ENCODE measurements at regions not wholly inside any gene's neighbourhood (a gene's known extent, or its start where the extent isn't known, plus 50 kb on each side); places are given as distances from the start of the nearest gene placed in this dataset.
"Not testable (repeated sequence)": the region's sequence is repeated elsewhere in the genome, so short reads cannot be mapped to it uniquely, and the experiment has no call there.

DNA sequence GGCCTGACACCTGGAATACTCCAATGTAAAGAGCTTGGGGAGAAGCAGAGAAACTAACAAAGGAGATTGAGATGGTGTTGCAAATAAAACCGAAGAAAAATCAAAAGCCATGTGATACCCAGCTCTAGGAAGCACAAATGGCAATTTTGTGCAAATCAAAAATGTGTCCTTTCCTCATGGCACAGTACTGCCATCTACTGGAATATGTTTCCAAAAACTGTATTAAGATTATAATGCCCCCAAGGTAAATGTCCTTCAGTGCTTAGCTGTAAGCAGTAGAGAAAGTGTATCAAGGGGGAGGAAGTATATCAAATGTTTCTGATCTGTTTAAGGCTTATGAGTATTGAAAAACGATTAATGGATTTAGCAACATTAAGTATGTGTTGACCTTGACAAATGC lies 620.3 kb downstream of the ZWINT start:
- peak; percentile 25 to 29 for DNase-seq

DNA sequence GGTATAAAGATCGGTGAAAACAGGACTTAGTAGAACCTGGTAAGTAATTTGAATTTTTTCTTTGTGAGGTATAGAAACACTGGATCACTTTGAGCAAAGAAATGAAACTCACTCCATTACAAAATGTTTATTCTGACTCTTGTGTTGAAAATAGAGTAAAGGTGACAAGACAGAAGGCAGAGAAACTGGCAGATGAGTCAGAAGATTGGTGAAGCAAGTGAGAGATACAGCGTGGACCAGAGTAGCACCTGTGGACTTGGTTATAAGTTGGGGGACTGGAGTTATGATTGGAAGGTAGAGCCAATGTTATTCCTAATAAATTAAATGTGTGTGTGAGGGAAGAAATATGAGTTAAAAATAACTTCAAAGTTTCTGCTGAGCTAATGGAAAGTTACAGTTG lies 620.9 kb downstream of the ZWINT start:
- DNase-seq: no peak

GRCh38 chr10:55734112-55734511 lies 626.9 kb downstream of the ZWINT start:
- peak; percentile 89 to 92 for DNase-seq

DNA sequence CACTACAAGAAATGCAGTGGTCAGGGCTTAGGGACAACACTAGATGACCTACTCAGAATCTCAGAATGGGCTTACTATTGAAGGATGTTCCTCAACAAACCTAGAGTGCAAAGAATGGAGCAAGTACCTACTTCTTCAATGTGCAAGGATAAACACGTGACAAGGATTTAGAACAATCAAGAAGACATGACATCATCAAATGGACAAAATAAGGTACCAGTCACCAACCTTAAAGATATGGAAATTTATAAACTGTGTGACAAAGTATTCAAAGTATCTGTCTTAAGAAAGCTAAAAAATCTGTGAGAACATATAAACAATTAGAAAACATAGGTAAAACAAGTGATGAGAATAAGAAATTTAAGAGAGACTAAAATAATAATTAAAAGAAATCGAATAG lies 656.1 kb downstream of the ZWINT start:
- DNase-seq: no peak

GRCh38 chr10:55668326-55668922 lies 692.6 kb downstream of the ZWINT start:
- peak; percentile 67 to 77 for DNase-seq

GRCh38 chr10:55653531-55653930 lies 707.5 kb downstream of the ZWINT start:
- peak; percentile 89 to 93 for DNase-seq

DNA sequence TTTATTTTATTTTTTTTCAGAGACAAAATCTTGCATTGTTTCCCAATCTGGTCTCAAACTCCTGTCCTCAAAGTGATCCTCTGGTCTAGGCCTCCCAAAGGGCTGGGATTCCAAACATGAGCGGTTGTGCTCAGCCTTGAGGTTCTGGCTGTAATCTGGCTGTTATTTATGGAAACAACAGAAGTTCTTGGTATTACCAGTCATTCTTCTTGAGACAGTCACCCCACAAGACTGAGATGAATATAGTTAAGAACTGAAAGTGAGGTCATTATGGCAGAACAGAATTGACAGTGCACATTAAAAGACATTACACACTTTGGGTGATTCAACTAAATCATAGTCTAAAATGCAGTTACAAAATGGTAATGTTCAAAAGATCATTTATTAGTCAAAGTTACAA lies 719.5 kb downstream of the ZWINT start:
- no peak for DNase-seq

DNA sequence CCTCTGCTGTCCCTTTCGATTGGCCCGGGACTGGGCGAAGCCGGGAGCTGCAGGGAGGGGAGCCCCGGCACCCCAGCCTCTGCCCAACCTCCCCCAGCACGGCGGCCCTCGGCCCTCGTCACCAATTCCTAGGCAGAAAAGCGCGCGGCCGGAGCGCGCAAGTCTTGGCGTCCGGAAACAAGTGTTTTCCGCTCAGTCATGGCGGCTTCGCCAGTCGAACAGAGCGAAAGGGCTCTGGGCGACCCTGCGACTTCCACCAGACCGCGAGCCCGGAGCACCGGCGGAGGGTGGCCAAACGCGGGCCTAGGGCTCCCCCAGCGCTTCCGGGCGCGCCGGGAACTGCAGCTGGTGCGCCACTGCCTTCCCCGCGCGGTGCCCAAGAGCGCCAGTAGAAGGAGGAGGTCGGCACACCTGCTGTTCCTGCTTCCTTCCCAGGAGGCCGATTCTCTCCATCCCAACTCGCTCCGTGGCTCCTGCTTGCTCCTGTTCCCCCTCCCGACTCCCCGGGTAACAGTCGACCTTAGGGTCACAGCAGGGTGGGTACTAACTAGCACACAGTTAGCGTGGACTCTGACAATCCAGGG lies 729.9 kb downstream of the ZWINT start:
- DNase-seq: peak; percentile 49 to 64

DNA sequence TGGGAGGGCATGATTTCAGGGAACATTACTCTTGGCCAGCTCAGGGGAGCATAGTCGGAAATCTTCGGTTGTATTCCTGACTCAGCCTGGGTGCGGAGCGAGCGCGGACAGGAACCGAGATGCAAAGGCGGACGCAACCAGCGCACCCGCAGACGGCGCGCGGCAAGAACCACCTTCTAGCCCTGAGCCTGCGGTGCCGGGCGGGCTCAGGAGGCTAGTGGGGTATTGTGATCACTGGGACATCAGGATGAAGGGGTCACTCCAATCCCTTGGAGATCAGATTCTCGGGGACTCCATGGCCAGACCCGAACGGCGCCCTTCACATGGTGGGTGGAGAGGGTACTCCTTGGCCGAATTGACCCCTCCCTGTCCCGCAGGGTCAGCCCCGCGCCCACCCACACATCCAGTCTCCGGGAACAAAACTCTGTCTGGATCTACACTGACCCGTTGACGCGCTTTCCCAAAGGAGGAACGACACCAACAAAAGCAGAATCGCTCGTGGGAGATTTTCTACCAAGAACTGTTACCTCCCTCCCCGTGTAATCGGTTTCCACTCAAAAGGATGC lies 730.5 kb downstream of the ZWINT start:
- no peak for DNase-seq

DNA sequence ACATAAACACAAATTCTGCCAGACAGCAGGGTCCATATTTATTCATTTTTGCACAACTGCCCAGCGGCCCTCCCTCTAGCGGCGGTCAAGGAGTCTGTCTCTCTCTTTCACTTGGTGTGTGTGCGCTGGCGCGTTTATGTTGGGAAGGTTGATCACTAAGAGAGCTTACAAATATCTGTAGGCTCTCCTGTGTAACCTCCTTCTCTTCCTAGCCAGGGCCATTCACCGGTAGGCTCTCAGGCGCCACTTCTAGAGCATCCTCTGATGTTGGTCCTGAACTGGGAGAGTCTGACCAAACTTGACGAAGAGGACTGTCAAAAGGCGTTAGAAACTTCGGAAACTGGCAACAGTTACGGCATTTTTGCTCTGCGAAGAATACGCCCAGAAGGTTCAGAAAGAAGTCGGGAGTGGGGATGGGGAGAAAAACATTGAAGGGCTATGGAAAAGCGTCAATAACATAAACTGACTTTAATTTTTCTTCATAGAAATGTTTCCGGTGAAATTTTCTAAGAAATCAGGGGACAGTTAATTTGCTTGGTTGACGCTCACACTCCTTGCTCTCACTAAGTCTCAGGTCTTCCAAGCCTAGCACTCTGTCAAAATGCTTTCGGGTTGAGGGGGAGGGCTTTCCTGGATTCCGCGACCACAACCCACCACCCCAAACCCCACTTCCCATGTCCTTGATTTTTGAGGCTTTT lies 731.1 kb downstream of the ZWINT start:
- no peak for DNase-seq

- no peak for DNase-seq
Measured at GRCh38 chr10:55628260-55628701, 732.8 kb downstream of the ZWINT start.

DNA sequence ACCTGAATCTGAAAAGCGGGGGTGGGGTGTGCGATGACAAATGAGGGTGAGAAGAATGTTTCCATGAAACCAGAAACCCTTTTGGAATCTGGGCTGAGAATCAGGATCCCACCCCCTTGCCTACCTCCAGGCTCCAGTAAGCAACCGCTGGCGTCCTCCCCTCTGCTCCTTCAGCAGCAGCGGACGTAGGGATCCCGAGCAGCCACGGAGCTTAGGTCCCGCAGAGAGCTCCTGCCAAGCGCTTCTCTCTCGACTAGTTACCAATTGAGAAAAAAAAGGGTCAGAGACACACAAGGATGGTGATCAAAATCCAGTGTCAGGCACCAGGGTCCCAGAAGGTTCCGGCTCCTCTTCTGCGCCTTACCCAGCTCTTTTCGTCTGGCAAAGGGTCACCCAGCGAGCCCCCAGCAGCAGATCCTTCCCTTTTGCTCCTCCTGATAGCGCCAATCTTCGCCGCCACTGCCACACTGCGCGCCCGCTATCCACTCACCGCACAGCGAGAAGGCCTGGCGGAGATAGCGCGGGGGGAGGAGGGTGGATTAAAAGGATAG lies 733.5 kb downstream of the ZWINT start:
- DNase-seq: no peak

DNA sequence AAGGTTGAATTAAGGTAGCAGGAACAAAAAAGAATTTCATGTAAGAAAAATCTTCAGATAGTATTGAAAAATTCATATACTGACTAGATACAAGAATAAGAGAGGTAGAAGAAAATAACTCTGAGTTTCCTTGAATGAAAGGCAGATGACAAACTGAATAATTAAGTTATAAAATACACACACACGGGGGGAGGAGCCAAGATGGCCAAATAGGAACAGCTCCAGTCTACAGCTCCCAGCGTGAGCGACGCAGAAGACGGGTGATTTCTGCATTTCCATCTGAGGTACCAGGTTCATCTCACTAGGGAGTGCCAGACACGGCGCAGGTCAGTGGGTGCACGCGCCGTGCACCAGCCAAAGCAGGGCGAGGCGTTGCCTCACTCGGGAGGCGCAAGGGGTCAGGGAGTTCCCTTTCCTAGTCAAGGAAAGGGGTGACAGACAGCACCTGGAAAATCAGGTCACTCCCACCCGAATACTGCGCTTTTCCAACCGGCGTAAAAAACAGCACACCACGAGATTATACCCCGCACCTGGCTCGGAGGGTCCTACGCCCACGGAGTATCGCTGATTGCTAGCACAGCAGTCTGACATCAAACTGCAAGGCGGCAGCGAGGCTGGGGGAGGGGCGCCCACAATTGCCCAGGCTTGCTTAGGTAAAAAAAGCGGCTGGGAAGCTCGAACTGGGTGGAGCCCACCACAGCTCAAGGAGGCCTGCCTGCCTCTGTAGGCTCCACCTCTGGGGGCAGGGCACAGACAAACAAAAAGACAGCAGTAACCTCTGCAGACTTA lies 759.2 kb downstream of the ZWINT start:
- DNase-seq: not testable (repeated sequence)

DNA sequence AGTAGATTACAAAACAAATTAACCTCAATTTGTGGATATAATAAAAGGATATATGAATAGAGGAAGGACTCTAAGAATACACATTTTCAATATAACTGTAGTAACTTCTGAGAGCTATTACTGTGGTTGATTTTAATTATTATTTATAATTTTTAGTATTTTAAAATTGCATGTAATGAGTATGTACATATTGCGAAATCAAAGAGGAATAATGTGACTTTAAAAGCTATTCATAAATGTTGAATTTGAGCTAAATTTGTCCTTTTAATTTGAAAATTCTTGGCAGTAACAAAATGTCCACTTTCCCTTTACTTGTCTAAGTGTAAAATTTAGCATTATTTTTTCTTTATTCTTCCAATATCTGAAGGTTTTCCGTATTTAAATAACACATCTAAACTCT lies 750.6 kb upstream of the PCDH15 start:
- no peak for DNase-seq

DNA sequence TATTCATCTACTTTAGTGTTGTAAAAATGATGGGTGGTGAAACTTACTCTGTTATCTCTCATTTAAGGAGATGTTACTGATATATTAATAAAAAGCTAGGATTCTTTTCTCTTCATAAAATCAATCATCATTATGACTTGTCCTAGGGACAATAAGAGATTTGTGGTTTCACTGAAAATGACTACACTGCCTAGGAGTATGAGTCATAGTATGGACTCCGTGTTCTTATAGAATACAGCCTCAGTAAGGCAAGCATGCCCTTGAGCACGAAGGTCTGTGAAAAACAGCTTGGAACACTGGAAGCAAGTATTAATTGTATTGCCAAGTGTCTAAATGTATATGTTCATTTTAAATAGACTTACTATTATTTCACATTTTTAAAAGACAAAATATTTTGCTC lies 749.2 kb upstream of the PCDH15 start:
- peak; percentile 13 to 29 for DNase-seq

- DNase-seq: not testable (repeated sequence)
Measured at GRCh38 chr10:55537497-55537896, 736.5 kb upstream of the PCDH15 start.

- no peak for DNase-seq
Measured at GRCh38 chr10:55519264-55519663, 718.2 kb upstream of the PCDH15 start.

GRCh38 chr10:55518416-55518815 lies 717.4 kb upstream of the PCDH15 start:
- DNase-seq: not testable (repeated sequence)

DNA sequence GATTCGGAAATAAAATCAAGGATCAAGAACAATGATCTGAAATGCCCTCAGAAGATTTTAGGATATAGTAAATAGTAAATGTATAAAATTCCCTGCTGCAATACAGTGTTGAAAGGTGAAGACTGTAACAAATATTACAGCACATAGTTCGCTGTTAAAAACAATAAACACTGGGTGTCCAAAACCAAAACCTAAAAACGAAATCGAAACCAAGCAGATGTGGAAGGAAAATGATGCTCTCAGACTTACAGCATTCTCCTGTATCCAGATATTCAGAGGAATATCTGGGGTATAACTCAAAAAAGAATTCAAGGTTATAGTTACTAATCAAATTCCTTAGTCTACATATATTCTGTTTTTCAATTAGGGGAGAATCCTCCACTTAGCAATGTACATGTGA lies 708.1 kb upstream of the PCDH15 start:
- no peak for DNase-seq

DNA sequence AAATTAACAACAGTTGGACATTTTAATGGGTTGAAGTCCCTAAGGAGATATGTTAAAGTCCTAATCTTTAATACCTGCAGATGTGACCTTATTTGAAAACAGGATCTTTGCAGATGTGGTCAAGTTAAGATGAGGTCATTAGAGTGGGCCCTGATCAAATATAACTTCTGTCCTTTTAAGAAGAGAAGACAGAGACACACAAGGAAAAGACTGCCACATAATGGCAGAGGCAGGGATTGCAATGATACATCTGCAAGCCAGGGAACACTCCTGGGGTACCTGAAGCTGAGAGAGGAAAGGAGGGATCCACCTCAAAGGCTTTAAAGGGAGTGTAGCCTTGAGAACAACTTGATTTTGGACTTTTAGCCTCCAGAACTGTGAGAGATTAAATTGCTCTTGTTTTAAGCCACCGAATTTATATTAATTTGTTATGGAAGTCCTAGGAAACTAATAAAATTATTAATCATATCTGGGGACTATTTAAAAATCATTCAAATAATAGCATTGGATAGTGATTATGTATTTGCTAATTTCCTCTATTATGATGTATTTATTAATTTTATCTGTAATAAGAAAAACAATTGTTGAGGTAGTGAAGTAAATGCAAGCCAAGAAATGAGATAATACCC lies 700.0 kb upstream of the PCDH15 start:
- DNase-seq: peak; percentile 77 to 84

DNA sequence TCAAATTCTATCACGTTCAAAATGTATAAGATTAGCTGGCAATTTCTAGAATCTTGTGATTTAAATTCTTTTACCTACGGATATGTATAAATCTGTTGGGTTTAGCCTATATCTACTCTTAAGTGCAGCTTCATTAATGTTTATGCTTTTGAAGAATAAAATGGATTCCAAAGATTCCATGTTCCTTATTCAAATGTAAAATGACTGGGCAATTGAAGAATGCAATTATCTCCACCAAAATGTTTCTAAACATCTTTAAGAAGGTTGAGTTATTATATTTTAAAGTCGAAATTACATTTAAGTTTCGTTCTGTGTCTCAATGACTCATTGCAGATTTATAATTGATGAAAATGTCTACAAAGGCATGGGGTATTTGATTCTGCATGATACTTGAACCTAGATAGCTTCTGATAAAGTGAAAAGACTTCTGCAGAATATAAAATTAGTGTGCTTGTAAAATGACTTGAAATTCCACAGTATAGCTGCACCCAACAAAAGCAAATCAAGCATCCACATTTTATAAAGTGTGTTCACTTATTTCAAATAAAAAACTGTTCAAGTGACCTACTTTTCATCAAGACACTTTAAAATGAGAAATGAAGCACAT lies 697.0 kb upstream of the PCDH15 start:
- no peak for DNase-seq

DNA sequence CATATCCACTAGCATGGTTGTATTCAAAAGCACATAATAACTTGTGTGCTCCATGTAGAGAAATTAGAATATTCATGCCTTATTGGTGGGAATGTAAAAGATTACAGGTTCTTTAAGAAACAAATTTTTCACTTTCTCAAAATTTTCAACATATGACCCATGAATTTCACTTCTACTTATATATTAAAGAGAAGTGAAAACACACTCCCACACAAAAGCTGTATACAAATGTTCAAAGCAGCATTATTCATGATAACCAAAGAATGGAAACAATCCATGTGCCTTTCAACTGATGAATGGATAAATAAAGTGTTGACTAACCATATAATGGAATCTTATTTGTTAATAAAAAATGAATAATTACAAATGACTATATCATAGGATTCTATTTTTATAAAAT lies 694.5 kb upstream of the PCDH15 start:
- no peak for DNase-seq
